Fibroblast of lung (primary cell): ENCODE measurements at regions not wholly inside any gene's neighbourhood (a gene's known extent, or its start where the extent isn't known, plus 50 kb on each side); places are given as distances from the start of the nearest gene placed in this dataset.

Source experiments
- CTCF ChIP-seq, 2 donors: IDR thresholded peaks in 1 of 2; conservative IDR thresholded peaks in 1 of 2; 1 replicate in 1 of 2; 2 replicates in 1 of 2; pipeline ENCODE4 v1.5.1; 2011 to 2012; ENCODE audit warnings: low read length in 2 of 2, control low read depth in 1 of 2, inconsistent platforms in 1 of 2, low read depth in 1 of 2, mild to moderate bottlenecking in 1 of 2
- EZH2 ChIP-seq: IDR thresholded peaks from 2 replicates; pipeline ENCODE4 v1.5.1; 2012; ENCODE audit warnings: low read length, control low read depth, mild to moderate bottlenecking; ENCODE audit errors: missing control alignments

- TF ChIP-seq EZH2 (no peak), CTCF (conservative IDR thresholded peaks at IDR 0.05 in 1 of 2, IDR thresholded peaks at IDR 0.05 in 1 of 2; ENCODE audit: low read depth in 1 of 2, low read length in 2 of 2) (no peak)
Measured at GRCh38 chrX:113370006-113370405, 529.4 kb upstream of the AMOT start.
